ENCODE measurements at regions not wholly inside any gene's neighbourhood (a gene's known extent, or its start where the extent isn't known, plus 50 kb on each side); places are given as distances from the start of the nearest gene placed in this dataset.

DNA sequence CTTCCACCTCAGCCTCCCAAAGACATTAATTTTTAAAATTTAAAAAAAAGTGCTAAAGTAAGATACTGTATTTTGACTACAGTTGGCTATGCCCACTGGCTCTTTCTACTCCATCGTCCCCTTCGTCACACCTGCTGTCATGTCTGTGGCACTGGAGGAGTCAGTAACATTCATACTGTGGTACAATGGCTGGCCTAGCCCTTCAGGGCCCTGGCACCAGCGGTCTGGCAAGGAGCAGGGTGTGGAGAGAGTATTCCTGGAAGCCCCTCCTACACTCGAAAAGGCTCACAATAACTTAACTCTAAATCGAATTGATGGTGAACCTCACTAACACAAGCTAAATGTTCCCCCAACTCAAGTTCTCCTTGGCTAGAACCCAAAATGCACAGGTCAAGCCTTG lies 89.7 kb upstream of the RASGRF1 start:
- no peak overlapping the region for H3K27ac ChIP-seq
- TF ChIP-seq POLR2A (IDR thresholded peaks at IDR 0.05), result no peak
- TF ChIP-seq, protein P1, sequence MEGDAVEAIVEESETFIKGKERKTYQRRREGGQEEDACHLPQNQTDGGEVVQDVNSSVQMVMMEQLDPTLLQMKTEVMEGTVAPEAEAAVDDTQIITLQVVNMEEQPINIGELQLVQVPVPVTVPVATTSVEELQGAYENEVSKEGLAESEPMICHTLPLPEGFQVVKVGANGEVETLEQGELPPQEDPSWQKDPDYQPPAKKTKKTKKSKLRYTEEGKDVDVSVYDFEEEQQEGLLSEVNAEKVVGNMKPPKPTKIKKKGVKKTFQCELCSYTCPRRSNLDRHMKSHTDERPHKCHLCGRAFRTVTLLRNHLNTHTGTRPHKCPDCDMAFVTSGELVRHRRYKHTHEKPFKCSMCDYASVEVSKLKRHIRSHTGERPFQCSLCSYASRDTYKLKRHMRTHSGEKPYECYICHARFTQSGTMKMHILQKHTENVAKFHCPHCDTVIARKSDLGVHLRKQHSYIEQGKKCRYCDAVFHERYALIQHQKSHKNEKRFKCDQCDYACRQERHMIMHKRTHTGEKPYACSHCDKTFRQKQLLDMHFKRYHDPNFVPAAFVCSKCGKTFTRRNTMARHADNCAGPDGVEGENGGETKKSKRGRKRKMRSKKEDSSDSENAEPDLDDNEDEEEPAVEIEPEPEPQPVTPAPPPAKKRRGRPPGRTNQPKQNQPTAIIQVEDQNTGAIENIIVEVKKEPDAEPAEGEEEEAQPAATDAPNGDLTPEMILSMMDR (IDR thresholded peaks at IDR 0.05), result no peak
- H3K4me3 ChIP-seq, result no peak overlapping the region
- no peaks in the 10 kb centered on the region for H3K4me1 ChIP-seq
- DNase-seq, result no peak
- intact Hi-C loops (cut with DNase I; ENCODE audit: low total_unique reads), result loop anchor here (5.0 kb wide), 1 partner anchor 153 kb away; no protein-coding TSS in a partner anchor
- H3K9me3 ChIP-seq, result no peaks in the 10 kb centered on the region
- H3K36me3 ChIP-seq (ENCODE audit: low read depth, missing control alignments), result no peaks in the 10 kb centered on the region
- H3K27me3 ChIP-seq, result no peaks in the 10 kb centered on the region
- 83 to 88% methylated on average over 5 of the region's 5 CpGs for WGBS, 2 donors

DNA sequence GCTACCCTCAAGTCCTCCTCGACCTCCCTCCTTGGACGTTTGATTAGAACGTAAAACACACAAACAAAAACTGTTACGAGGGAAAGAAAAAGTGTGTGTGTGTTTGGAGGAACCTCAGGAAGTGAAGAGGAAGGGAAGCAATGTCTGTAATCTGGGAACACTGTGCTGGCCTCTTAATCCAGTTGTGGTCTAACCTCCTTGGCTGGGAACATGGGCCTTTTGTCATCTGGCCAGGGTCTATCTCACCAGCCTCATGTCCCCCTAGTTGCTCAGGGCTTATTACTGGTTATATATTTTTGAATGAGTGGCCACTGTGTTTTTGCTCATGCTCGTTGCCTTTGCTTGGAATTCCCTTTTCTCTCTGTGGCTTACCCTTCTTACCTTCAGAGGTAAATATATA lies 89.0 kb upstream of the RASGRF1 start:
- H3K27ac ChIP-seq, result no peak overlapping the region
- TF ChIP-seq POLR2A (IDR thresholded peaks at IDR 0.05), result no peak
- TF ChIP-seq, protein P1 (IDR thresholded peaks at IDR 0.05), result no peak
- no peaks in the 10 kb centered on the region for H3K4me1 ChIP-seq
- H3K9me3 ChIP-seq, result no peaks in the 10 kb centered on the region
- no peak overlapping the region for H3K4me3 ChIP-seq
- DNase-seq, result no peak
- H3K27me3 ChIP-seq, result no peaks in the 10 kb centered on the region
- intact Hi-C loops (cut with DNase I; ENCODE audit: low total_unique reads), result no loop called here
- 93 to 94% methylated on average over 5 of the region's 5 CpGs for WGBS, 2 donors
- H3K36me3 ChIP-seq (ENCODE audit: low read depth, missing control alignments), result no peaks in the 10 kb centered on the region

- Histone ChIP-seq H3K27ac (no peak overlapping the region), H3K9me3 (no peaks in the 10 kb centered on the region), H3K27me3 (no peaks in the 10 kb centered on the region), H3K4me3 (no peak overlapping the region), H3K4me1 (no peaks in the 10 kb centered on the region), H3K36me3 (ENCODE audit: low read depth, missing control alignments) (no peaks in the 10 kb centered on the region)
- WGBS, 2 donors, result 85 to 97% methylated on average over 8 to 14 of the region's 14 CpGs
- intact Hi-C loops (cut with DNase I; ENCODE audit: low total_unique reads), result no loop called here
- no peak for DNase-seq
- TF ChIP-seq, protein P1 (IDR thresholded peaks at IDR 0.05), result no peak
- no peak for TF ChIP-seq POLR2A (IDR thresholded peaks at IDR 0.05)
Observed at GRCh38 chr15:79179108-79179561, 88.6 kb upstream of the RASGRF1 start.

DNA sequence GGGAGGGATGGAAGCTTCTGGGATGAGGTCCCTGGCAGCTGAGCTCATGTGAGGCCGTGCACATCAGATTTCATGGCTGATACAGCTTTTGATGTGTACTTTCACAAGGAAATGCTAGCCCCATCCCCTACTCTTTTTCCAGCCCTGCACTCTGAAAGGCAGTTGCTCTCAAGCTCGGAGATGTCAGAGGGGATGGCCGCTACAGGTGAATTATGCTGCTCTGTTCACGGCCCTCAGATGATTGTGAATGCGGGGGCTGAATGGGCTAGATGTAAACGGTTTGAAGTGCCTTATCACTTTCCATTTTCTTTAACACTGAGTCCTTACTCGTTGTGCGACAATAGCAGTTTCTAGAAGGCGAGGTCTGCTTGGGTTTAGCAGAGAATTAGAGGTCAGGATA lies 88.0 kb upstream of the RASGRF1 start:
- no peak for TF ChIP-seq POLR2A (IDR thresholded peaks at IDR 0.05)
- TF ChIP-seq, protein P1 (IDR thresholded peaks at IDR 0.05), result no peak
- intact Hi-C loops (cut with DNase I; ENCODE audit: low total_unique reads), result no loop called here
- H3K9me3 ChIP-seq, result no peaks in the 10 kb centered on the region
- H3K27ac ChIP-seq, result no peak overlapping the region
- no peak overlapping the region for H3K4me3 ChIP-seq
- no peak for DNase-seq
- no peaks in the 10 kb centered on the region for H3K36me3 ChIP-seq (ENCODE audit: low read depth, missing control alignments)
- no peaks in the 10 kb centered on the region for H3K4me1 ChIP-seq
- 68 to 89% methylated on average over 9 of the region's 9 CpGs for WGBS, 2 donors
- no peaks in the 10 kb centered on the region for H3K27me3 ChIP-seq

DNA sequence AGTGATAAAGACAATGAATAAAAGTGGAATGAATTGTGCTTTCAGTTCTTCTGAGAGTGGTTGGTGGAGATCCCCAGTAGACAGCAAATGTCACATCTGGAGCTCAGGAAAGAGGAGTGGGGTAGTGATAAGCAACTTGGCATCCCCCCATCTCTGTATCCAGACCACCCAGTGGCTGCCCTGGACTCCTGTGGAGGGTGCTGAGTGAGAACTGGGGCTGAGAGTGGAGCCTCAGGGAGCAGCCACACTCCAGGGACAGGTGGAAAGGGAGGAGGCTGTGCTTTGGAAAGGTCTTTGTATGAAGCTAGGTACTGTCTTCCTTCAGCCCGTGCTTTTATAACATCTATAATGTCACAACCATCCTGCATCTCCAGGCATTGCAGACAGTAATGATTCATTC lies 85.6 kb upstream of the RASGRF1 start:
- TF ChIP-seq, protein P1 (IDR thresholded peaks at IDR 0.05), result no peak
- no peak for TF ChIP-seq POLR2A (IDR thresholded peaks at IDR 0.05)
- Histone ChIP-seq H3K27ac (no peak overlapping the region), H3K27me3 (no peaks in the 10 kb centered on the region), H3K9me3 (no peaks in the 10 kb centered on the region), H3K4me1 (no peaks in the 10 kb centered on the region), H3K4me3 (no peak overlapping the region), H3K36me3 (ENCODE audit: low read depth, missing control alignments) (no peaks in the 10 kb centered on the region)
- DNase-seq, result no peak
- 67 to 73% methylated on average over 1 of the region's 1 CpG for WGBS, 2 donors
- intact Hi-C loops (cut with DNase I; ENCODE audit: low total_unique reads), result no loop called here

Data from testis (tissue), 2 donors.